Neural progenitor cell (in vitro differentiated cells): ENCODE measurements at regions not wholly inside any gene's neighbourhood (a gene's known extent, or its start where the extent isn't known, plus 50 kb on each side); places are given as distances from the start of the nearest gene placed in this dataset.

ENCODE experiments used
- DNase-seq: peaks from one replicate; pipeline ENCODE4 v3.0.0-alpha.2; 2016; ENCODE audit warnings: low spot score
- H2AFZ ChIP-seq: fragments of 200-600 bp; sonication (generic); replicated peaks from 2 replicates; pipeline ENCODE4 v1.6.1; 2016; ENCODE audit warnings: antibody characterized with exemption
- H3F3A ChIP-seq: fragments of 200-600 bp; sonication (generic); 2 replicates; pipeline ENCODE4 v1.6.1; 2016; ENCODE audit warnings: antibody characterized with exemption, low read depth
- H3K27ac ChIP-seq: fragments of 200-600 bp; sonication (generic); 2 replicates; pipeline ENCODE4 v1.5.1; 2016; ENCODE audit warnings: mild to moderate bottlenecking
- H3K27me3 ChIP-seq: fragments of 200-600 bp; sonication (generic); 2 replicates; pipeline ENCODE4 v1.6.1; 2016; ENCODE audit warnings: mild to moderate bottlenecking, moderate library complexity
- H3K36me3 ChIP-seq: fragments of 200-600 bp; sonication (generic); 2 replicates; pipeline ENCODE4 v1.5.1; 2016
- H3K4me1 ChIP-seq: fragments of 200-600 bp; sonication (generic); 2 replicates; pipeline ENCODE4 v1.6.1; 2016; ENCODE audit warnings: mixed run types
- H3K4me2 ChIP-seq: fragments of 200-600 bp; sonication (generic); 2 replicates; pipeline ENCODE4 v1.6.1; 2016
- H3K4me3 ChIP-seq: fragments of 200-600 bp; sonication (generic); 2 replicates; pipeline ENCODE4 v1.5.1; 2016
- H3K79me2 ChIP-seq: fragments of 200-600 bp; sonication (generic); 2 replicates; pipeline ENCODE4 v1.6.1; 2016; ENCODE audit warnings: low read depth
- H3K9ac ChIP-seq: fragments of 200-600 bp; sonication (generic); 2 replicates; pipeline ENCODE4 v1.6.1; 2016
- H3K9me3 ChIP-seq: fragments of 200-600 bp; sonication (generic); 2 replicates; pipeline ENCODE4 v1.5.1; 2016; ENCODE audit warnings: low read depth
- H4K20me1 ChIP-seq: fragments of 200-600 bp; sonication (generic); 2 replicates; pipeline ENCODE4 v1.6.1; 2016; ENCODE audit warnings: low read depth
- H3K27ac Mint-ChIP-seq: 3 replicates; pipeline ENCODE4 v1.8.0; 2021; ENCODE audit warnings: mixed read lengths
- H3K27me3 Mint-ChIP-seq: 2 replicates; pipeline ENCODE4 v1.8.0; 2022; ENCODE audit warnings: low read depth, mild to moderate bottlenecking, inconsistent platforms, moderate library complexity, mixed read lengths; ENCODE audit not compliant: insufficient read depth
- H3K36me3 Mint-ChIP-seq: 3 replicates; pipeline ENCODE4 v1.8.0; 2021; ENCODE audit warnings: mixed read lengths
- H3K4me1 Mint-ChIP-seq: 3 replicates; pipeline ENCODE4 v1.8.0; 2021; ENCODE audit warnings: mixed read lengths
- H3K4me3 Mint-ChIP-seq: 3 replicates; pipeline ENCODE4 v1.8.0; 2021; ENCODE audit warnings: mild to moderate bottlenecking, moderate library complexity, mixed read lengths
- H3K9me3 Mint-ChIP-seq: 3 replicates; pipeline ENCODE4 v1.8.0; 2020; ENCODE audit warnings: mixed read lengths
- EZH2 ChIP-seq: fragments of 200-600 bp; sonication (generic); IDR thresholded peaks from 2 replicates; pipeline ENCODE4 v1.6.1; 2017; ENCODE audit warnings: antibody characterized with exemption, mild to moderate bottlenecking, moderate library complexity
- EZH2phosphoT487 ChIP-seq: fragments of 200-600 bp; sonication (generic); IDR thresholded peaks from 2 replicates; pipeline ENCODE4 v1.6.1; 2017; ENCODE audit warnings: antibody characterized with exemption
- TF ChIP-seq, protein P1 (sequence below): fragments of 200-600 bp; sonication (generic); IDR thresholded peaks from 2 replicates; pipeline ENCODE4 v1.5.1; 2017; ENCODE audit warnings: antibody characterized with exemption, mild to moderate bottlenecking

- H3K4me1 Mint-ChIP-seq, result peaks cover 7% of the 10 kb centered on the region
- TF ChIP-seq, protein P1, sequence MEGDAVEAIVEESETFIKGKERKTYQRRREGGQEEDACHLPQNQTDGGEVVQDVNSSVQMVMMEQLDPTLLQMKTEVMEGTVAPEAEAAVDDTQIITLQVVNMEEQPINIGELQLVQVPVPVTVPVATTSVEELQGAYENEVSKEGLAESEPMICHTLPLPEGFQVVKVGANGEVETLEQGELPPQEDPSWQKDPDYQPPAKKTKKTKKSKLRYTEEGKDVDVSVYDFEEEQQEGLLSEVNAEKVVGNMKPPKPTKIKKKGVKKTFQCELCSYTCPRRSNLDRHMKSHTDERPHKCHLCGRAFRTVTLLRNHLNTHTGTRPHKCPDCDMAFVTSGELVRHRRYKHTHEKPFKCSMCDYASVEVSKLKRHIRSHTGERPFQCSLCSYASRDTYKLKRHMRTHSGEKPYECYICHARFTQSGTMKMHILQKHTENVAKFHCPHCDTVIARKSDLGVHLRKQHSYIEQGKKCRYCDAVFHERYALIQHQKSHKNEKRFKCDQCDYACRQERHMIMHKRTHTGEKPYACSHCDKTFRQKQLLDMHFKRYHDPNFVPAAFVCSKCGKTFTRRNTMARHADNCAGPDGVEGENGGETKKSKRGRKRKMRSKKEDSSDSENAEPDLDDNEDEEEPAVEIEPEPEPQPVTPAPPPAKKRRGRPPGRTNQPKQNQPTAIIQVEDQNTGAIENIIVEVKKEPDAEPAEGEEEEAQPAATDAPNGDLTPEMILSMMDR, result no peak
- no peak for TF ChIP-seq EZH2
- no peak for TF ChIP-seq EZH2phosphoT487
- H3K4me1 ChIP-seq, result peaks cover 10% of the 10 kb centered on the region
- no peak overlapping the region for H3K4me3 ChIP-seq
- no peak overlapping the region for H3K27ac Mint-ChIP-seq
- H3K9me3 ChIP-seq, result peaks cover 9% of the 10 kb centered on the region
- H4K20me1 ChIP-seq, result no peaks in the 10 kb centered on the region
- H3K36me3 ChIP-seq, result no peaks in the 10 kb centered on the region
- H2AFZ ChIP-seq, result no peak overlapping the region
- peaks cover 2% of the 10 kb centered on the region for H3K27me3 Mint-ChIP-seq
- H3K4me2 ChIP-seq, result no peak overlapping the region
- no peak overlapping the region for H3K27ac ChIP-seq
- no peak overlapping the region for H3K4me3 Mint-ChIP-seq
- peaks cover 3% of the 10 kb centered on the region for H3K36me3 Mint-ChIP-seq
- H3K79me2 ChIP-seq, result no peaks in the 10 kb centered on the region
- no peak for DNase-seq
- H3F3A ChIP-seq, result no peaks in the 10 kb centered on the region
- H3K9me3 Mint-ChIP-seq, result peaks cover 40% of the 10 kb centered on the region
- H3K27me3 ChIP-seq, result no peaks in the 10 kb centered on the region
- H3K9ac ChIP-seq, result no peak overlapping the region
Measured at GRCh38 chr10:44216073-44216472, 168.8 kb downstream of the CXCL12 start.

- peaks cover 18% of the 10 kb centered on the region for H3K9me3 Mint-ChIP-seq
- H3K4me3 ChIP-seq, result no peak overlapping the region
- H3K36me3 ChIP-seq, result no peaks in the 10 kb centered on the region
- H3K27ac Mint-ChIP-seq, result no peak overlapping the region
- peak; percentile 55 for DNase-seq
- H3K79me2 ChIP-seq, result no peaks in the 10 kb centered on the region
- no peaks in the 10 kb centered on the region for H3K36me3 Mint-ChIP-seq
- peaks cover 43% of the 10 kb centered on the region for H3K4me1 Mint-ChIP-seq
- H3K4me1 ChIP-seq, result peaks cover 50% of the 10 kb centered on the region
- H3K27me3 ChIP-seq, result no peaks in the 10 kb centered on the region
- no peak overlapping the region for H3K4me3 Mint-ChIP-seq
- H3K9ac ChIP-seq, result no peak overlapping the region
- no peak overlapping the region for H2AFZ ChIP-seq
- H3F3A ChIP-seq, result peaks cover 19% of the 10 kb centered on the region
- no peaks in the 10 kb centered on the region for H3K9me3 ChIP-seq
- H3K27me3 Mint-ChIP-seq, result peaks cover 6% of the 10 kb centered on the region
- H3K4me2 ChIP-seq, result peak overlapping the region; percentile 48
- H3K27ac ChIP-seq, result no peak overlapping the region
- TF ChIP-seq, protein P1, result no peak
- no peak for TF ChIP-seq EZH2
- no peak for TF ChIP-seq EZH2phosphoT487
- no peaks in the 10 kb centered on the region for H4K20me1 ChIP-seq
Measured at GRCh38 chr10:44209811-44210210, 175.1 kb downstream of the CXCL12 start.

DNA sequence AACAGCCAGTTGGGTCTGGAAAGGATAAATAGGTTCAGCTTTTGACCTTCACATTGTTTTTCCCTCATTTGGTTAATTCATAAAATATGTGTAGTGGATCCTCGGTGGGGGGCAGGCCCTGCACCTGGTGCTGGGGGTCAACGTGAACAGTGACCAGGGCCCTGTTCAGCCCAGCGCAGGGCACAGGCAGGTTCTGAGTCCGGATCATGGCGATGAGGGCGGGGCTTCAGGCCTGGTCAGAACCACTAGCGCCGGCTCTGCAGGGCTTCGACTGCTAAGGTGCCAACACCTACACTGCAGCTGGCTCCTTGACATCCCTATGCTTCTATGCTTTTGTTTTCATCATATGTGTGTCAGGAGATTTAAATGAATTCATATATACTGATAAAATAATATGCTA, 177.7 kb downstream of the CXCL12 start:
- no peaks in the 10 kb centered on the region for H3K79me2 ChIP-seq
- no peak overlapping the region for H3K4me2 ChIP-seq
- H3K27ac Mint-ChIP-seq, result no peak overlapping the region
- H3K36me3 ChIP-seq, result no peaks in the 10 kb centered on the region
- no peak overlapping the region for H3K4me3 Mint-ChIP-seq
- H3F3A ChIP-seq, result peaks cover 26% of the 10 kb centered on the region
- TF ChIP-seq EZH2 (no peak), EZH2phosphoT487 (no peak)
- TF ChIP-seq, protein P1, result no peak
- no peaks in the 10 kb centered on the region for H3K27me3 ChIP-seq
- H3K4me1 Mint-ChIP-seq, result peaks cover 43% of the 10 kb centered on the region
- H3K27ac ChIP-seq, result no peak overlapping the region
- no peaks in the 10 kb centered on the region for H3K9me3 ChIP-seq
- no peak for DNase-seq
- no peaks in the 10 kb centered on the region for H3K36me3 Mint-ChIP-seq
- no peak overlapping the region for H3K9ac ChIP-seq
- peaks cover 55% of the 10 kb centered on the region for H3K4me1 ChIP-seq
- H2AFZ ChIP-seq, result no peak overlapping the region
- H3K9me3 Mint-ChIP-seq, result peaks cover 8% of the 10 kb centered on the region
- no peaks in the 10 kb centered on the region for H4K20me1 ChIP-seq
- H3K4me3 ChIP-seq, result no peak overlapping the region
- H3K27me3 Mint-ChIP-seq, result peaks cover 12% of the 10 kb centered on the region
